OCI-LY7 (cell line): ENCODE measurements at regions not wholly inside any gene's neighbourhood (a gene's known extent, or its start where the extent isn't known, plus 50 kb on each side); places are given as distances from the start of the nearest gene placed in this dataset.
"Not testable (repeated sequence)": the region's sequence is repeated elsewhere in the genome, so short reads cannot be mapped to it uniquely, and the experiment has no call there.

Experiments
- BruUV-seq: library from RNA; stranded (reverse); fragments of 400-500 nt; replicated peaks from 2 replicates; lab custom pipeline; 2021; lab: Mats Ljungman, UMichigan
- CTCF ChIA-PET: fragments of 300-600 bp; sonication (Branson Sonifier 250); formaldehyde crosslinking; loops from one replicate; lab custom pipeline; 2022; ENCODE audit warnings: antibody characterized with exemption; ENCODE audit not compliant: unreplicated experiment; lab: Charles Lee
- POLR2A ChIA-PET: fragments of 300-600 bp; sonication (Branson Sonifier 250); formaldehyde crosslinking; loops from one replicate; lab custom pipeline; 2022; ENCODE audit warnings: antibody characterized with exemption; lab: Charles Lee
- DNase-seq: peaks from one replicate; pipeline ENCODE4 v3.0.0-alpha.2; 2015; ENCODE audit warnings: low spot score
- H2AFZ ChIP-seq: fragments of 200-600 bp; sonication (generic), shearing (Covaris generic); 2 replicates; pipeline ENCODE4 v1.6.1; 2014; ENCODE audit warnings: mild to moderate bottlenecking, antibody characterized with exemption, low read length, moderate library complexity
- H3K27ac ChIP-seq: fragments of 200-600 bp; sonication (generic); 2 replicates; pipeline ENCODE4 v1.5.1; 2014; ENCODE audit warnings: mixed run types, low read depth, mild to moderate bottlenecking, moderate library complexity, low read length, inconsistent platforms; ENCODE audit not compliant: poor library complexity, severe bottlenecking
- H3K36me3 ChIP-seq: fragments of 200-600 bp; sonication (generic); 2 replicates; pipeline ENCODE4 v1.6.1; 2014; ENCODE audit warnings: mild to moderate bottlenecking, antibody characterized with exemption, low read length, moderate library complexity, mixed read lengths; ENCODE audit not compliant: insufficient read depth
- H3K4me1 ChIP-seq: fragments of 200-600 bp; sonication (generic); 2 replicates; pipeline ENCODE4 v1.5.1; 2014; ENCODE audit warnings: mild to moderate bottlenecking, low read length; ENCODE audit not compliant: insufficient read depth, poor library complexity, severe bottlenecking
- H3K4me2 ChIP-seq: fragments of 200-600 bp; sonication (generic); 2 replicates; pipeline ENCODE4 v1.6.1; 2014; ENCODE audit warnings: mild to moderate bottlenecking, low read length
- H3K4me3 ChIP-seq: fragments of 200-600 bp; sonication (generic); 2 replicates; pipeline ENCODE4 v1.5.1; 2014; ENCODE audit warnings: mild to moderate bottlenecking, low read depth, low read length; ENCODE audit not compliant: poor library complexity, severe bottlenecking
- H3K79me2 ChIP-seq: fragments of 200-600 bp; sonication (generic); 2 replicates; pipeline ENCODE4 v1.6.1; 2016; ENCODE audit warnings: low read depth, mild to moderate bottlenecking, low read length, moderate library complexity, mixed read lengths; ENCODE audit not compliant: insufficient read depth
- H3K9me2 ChIP-seq: fragments of 200-600 bp; sonication (generic); 2 replicates; pipeline ENCODE4 v1.6.1; 2016; ENCODE audit warnings: mild to moderate bottlenecking, low read length, mixed read lengths; ENCODE audit not compliant: insufficient read depth
- H3K9me3 ChIP-seq: fragments of 200-600 bp; sonication (generic); 2 replicates; pipeline ENCODE4 v1.6.1; 2014; ENCODE audit warnings: mild to moderate bottlenecking, mixed run types, low read length, mixed read lengths
- H4K20me1 ChIP-seq: fragments of 200-600 bp; sonication (generic); 2 replicates; pipeline ENCODE4 v1.6.1; 2014; ENCODE audit warnings: mild to moderate bottlenecking, antibody characterized with exemption, low read length, moderate library complexity, mixed read lengths; ENCODE audit not compliant: insufficient read depth
- EZH2phosphoT487 ChIP-seq: fragments of 200-600 bp; sonication (generic); IDR thresholded peaks from 2 replicates; pipeline ENCODE4 v1.6.1; 2018; ENCODE audit warnings: low read depth, borderline replicate concordance, mild to moderate bottlenecking, mixed run types, antibody characterized with exemption, low read length, moderate library complexity, mixed read lengths
- intact Hi-C: fragments of 100-400 bp; cut with micrococcal nuclease; formaldehyde crosslinking; loops from one replicate; pipeline ENCODE4 v1.10.0; 2022; ENCODE audit not compliant: unreplicated experiment
- TF ChIP-seq, protein P1 (sequence below): fragments of 200-600 bp; sonication (generic); conservative IDR thresholded peaks from 2 replicates; pipeline ENCODE4 v1.5.1; 2014; ENCODE audit warnings: mild to moderate bottlenecking, antibody characterized with exemption, low read length, moderate library complexity, mixed read lengths

DNA sequence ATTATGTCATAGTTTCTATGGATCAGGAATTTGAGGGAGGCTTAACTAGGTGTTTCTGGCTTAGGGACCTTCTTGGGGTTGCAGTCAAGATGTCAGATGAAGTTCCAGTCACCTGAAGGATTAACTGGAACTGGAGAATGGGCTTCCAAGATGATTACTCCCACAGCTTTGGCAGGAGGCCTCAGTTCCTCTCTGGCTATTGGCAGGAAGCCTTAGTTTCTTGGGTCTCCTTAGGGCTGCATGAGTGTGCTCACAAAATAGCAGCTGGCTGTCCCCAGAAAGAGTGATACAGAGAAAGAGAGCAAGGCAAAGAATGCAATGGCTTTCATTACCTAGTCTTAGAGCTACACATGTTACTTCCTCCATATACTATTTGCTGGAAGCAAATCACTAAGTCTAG lies 138.1 kb upstream of the TLE4 start:
- no peak overlapping the region for H2AFZ ChIP-seq
- DNase-seq, result no peak
- H3K9me3 ChIP-seq, result no peaks in the 10 kb centered on the region
- no peak overlapping the region for H3K27ac ChIP-seq
- intact Hi-C loops, result no loop called here
- BruUV-seq, result no TSS peak
- no peaks in the 10 kb centered on the region for H3K36me3 ChIP-seq
- POLR2A ChIA-PET, result interaction anchor here (0.5 kb wide), 1 partner anchor 127 kb away, joined by 6 read pairs; no protein-coding TSS in a partner anchor
- no peak overlapping the region for H3K4me2 ChIP-seq
- H3K9me2 ChIP-seq, result no peaks in the 10 kb centered on the region
- H3K79me2 ChIP-seq, result no peaks in the 10 kb centered on the region
- no peaks in the 10 kb centered on the region for H4K20me1 ChIP-seq
- H3K4me1 ChIP-seq, result no peaks in the 10 kb centered on the region
- H3K4me3 ChIP-seq, result no peak overlapping the region
- TF ChIP-seq, protein P1, sequence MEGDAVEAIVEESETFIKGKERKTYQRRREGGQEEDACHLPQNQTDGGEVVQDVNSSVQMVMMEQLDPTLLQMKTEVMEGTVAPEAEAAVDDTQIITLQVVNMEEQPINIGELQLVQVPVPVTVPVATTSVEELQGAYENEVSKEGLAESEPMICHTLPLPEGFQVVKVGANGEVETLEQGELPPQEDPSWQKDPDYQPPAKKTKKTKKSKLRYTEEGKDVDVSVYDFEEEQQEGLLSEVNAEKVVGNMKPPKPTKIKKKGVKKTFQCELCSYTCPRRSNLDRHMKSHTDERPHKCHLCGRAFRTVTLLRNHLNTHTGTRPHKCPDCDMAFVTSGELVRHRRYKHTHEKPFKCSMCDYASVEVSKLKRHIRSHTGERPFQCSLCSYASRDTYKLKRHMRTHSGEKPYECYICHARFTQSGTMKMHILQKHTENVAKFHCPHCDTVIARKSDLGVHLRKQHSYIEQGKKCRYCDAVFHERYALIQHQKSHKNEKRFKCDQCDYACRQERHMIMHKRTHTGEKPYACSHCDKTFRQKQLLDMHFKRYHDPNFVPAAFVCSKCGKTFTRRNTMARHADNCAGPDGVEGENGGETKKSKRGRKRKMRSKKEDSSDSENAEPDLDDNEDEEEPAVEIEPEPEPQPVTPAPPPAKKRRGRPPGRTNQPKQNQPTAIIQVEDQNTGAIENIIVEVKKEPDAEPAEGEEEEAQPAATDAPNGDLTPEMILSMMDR, result no peak
- no peak for TF ChIP-seq EZH2phosphoT487
- CTCF ChIA-PET, result no interaction called here

DNA sequence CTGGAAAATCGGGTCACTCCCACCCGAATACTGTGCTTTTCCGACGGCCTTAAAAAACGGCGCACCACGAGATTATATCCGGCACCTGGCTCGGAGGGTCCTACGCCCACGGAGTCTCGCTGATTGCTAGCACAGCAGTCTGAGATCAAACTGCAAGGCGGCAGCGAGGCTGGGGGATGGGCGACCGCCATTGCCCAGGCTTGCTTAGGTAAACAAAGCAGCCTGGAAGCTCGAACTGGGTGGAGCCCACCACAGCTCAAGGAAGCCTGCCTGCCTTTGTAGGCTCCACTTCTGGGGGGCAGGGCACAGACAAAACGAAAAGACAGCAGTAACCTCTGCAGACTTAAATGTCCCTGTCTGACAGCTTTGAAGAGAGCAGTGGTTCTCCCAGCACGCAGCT lies 132.5 kb upstream of the TLE4 start:
- POLR2A ChIA-PET, H3K4me2 ChIP-seq, BruUV-seq, H3K4me1 ChIP-seq, H3K36me3 ChIP-seq, DNase-seq, H3K9me2 ChIP-seq, H3K9me3 ChIP-seq, H4K20me1 ChIP-seq, H3K79me2 ChIP-seq, H3K4me3 ChIP-seq, intact Hi-C loops, H3K27ac ChIP-seq, H2AFZ ChIP-seq: not testable (repeated sequence)
- CTCF ChIA-PET, result interaction anchor here (0.6 kb wide), 1 partner anchor 1192 kb away, joined by 3 read pairs; no protein-coding TSS in a partner anchor

DNA sequence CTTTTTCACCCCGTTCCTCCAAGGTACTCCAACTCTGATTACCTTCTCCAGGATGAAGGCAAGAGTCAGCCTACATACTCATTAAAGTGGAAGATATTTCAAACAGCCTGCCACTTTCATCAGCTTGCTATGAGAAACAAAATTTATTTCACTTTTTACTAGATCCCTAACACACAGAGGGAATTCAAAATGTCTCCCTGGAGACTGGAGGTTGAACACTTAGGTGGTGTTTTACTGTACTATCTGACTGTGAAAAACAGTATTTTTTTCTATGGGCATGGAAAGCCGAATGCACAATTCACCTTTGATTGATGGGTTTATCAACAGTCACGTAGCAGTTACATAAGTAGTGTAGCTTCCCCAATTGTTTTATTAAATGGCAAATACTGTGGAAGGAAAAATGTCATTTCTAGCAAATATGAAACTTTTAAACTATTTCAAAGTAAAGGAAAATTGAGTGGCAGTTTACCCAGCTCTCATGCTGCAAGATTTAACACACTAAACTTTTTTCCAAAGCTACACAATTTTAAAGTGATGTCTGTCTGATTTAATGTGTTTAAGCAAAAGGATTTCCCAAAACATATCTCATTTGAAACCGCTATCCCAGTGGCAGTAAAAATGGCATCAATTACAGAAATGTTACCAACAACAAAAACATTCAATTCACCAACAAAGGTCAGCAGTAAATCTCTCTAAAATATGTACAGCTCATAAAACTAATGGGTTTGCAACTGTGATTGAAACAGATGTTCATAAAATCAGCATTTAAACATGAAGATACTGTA lies 125.0 kb upstream of the TLE4 start:
- no TSS peak for BruUV-seq
- H3K9me2 ChIP-seq, result no peaks in the 10 kb centered on the region
- CTCF ChIA-PET, result no interaction called here

More for the DNA sequence above, 125.0 kb upstream of the TLE4 start:
- Histone ChIP-seq H3K27ac (no peak overlapping the region), H3K4me2 (no peak overlapping the region), H3K4me3 (no peak overlapping the region), H4K20me1 (no peaks in the 10 kb centered on the region), H3K9me3 (no peaks in the 10 kb centered on the region), H3K4me1 (no peaks in the 10 kb centered on the region), H2AFZ (no peak overlapping the region), H3K79me2 (no peaks in the 10 kb centered on the region), H3K36me3 (no peaks in the 10 kb centered on the region)
- no peak for DNase-seq
- intact Hi-C loops, result no loop called here
- TF ChIP-seq EZH2phosphoT487, result no peak
- TF ChIP-seq, protein P1, result no peak
- POLR2A ChIA-PET, result interaction anchor here (0.7 kb wide), 1 partner anchor 26 kb away, joined by 3 read pairs; no protein-coding TSS in a partner anchor
